Fibroblast of lung (primary cell): ENCODE measurements at regions not wholly inside any gene's neighbourhood (a gene's known extent, or its start where the extent isn't known, plus 50 kb on each side); places are given as distances from the start of the nearest gene placed in this dataset.

ENCODE experiments used
- DNase-seq, 2 donors: peaks; one replicate each; pipeline versions ENCODE4 v3.0.0 to v3.0.0-alpha.2; 2010; ENCODE audit warnings: low read depth in 2 of 2
- H2AFZ ChIP-seq: 2 replicates; pipeline ENCODE4 v1.5.1; 2012; ENCODE audit warnings: low read length, control low read depth, inconsistent platforms
- H3K27ac ChIP-seq: 2 replicates; pipeline ENCODE4 v1.5.1; 2011; ENCODE audit warnings: low read length, control low read depth; ENCODE audit not compliant: insufficient read depth
- H3K27me3 ChIP-seq: 2 replicates; pipeline ENCODE4 v1.5.1; 2011; ENCODE audit warnings: mild to moderate bottlenecking, low read length; ENCODE audit not compliant: control insufficient read depth, insufficient read depth
- H3K36me3 ChIP-seq: 2 replicates; pipeline ENCODE4 v1.5.1; 2011; ENCODE audit warnings: low read length; ENCODE audit not compliant: control insufficient read depth, insufficient read depth
- H3K4me1 ChIP-seq: 2 replicates; pipeline ENCODE4 v1.5.1; 2011; ENCODE audit warnings: low read length; ENCODE audit not compliant: control insufficient read depth, insufficient read depth; ENCODE audit errors: extremely low read depth
- H3K4me2 ChIP-seq: 2 replicates; pipeline ENCODE4 v1.5.1; 2011; ENCODE audit warnings: low read length, control low read depth; ENCODE audit not compliant: insufficient read depth; ENCODE audit errors: extremely low read depth
- H3K4me3 ChIP-seq, 4 experiments: fragments of 200-600 bp in 1 of 4; sonication (generic) in 1 of 4; replicated peaks in 1 of 4; 2 replicates each; pipeline ENCODE4 v1.5.1; 2011 to 2016; ENCODE audit warnings: low read length in 4 of 4, low read depth in 3 of 4, mild to moderate bottlenecking in 3 of 4, control low read depth in 2 of 4, inconsistent platforms in 1 of 4, mixed read lengths in 1 of 4; ENCODE audit not compliant: insufficient read depth in 1 of 4; ENCODE audit errors: control extremely low read depth in 1 of 4
- H3K79me2 ChIP-seq: 2 replicates; pipeline ENCODE4 v1.5.1; 2012; ENCODE audit warnings: mild to moderate bottlenecking, low read length, inconsistent platforms; ENCODE audit not compliant: control insufficient read depth, insufficient read depth
- H3K9ac ChIP-seq: 2 replicates; pipeline ENCODE4 v1.5.1; 2011; ENCODE audit warnings: mild to moderate bottlenecking, low read length, control low read depth; ENCODE audit not compliant: insufficient read depth
- H3K9me3 ChIP-seq: 2 replicates; pipeline ENCODE4 v1.5.1; 2012; ENCODE audit warnings: low read depth, low read length; ENCODE audit not compliant: control insufficient read depth, insufficient read depth
- H4K20me1 ChIP-seq: 2 replicates; pipeline ENCODE4 v1.5.1; 2011; ENCODE audit warnings: low read length; ENCODE audit not compliant: control insufficient read depth, insufficient read depth; ENCODE audit errors: extremely low read depth
- EZH2 ChIP-seq: IDR thresholded peaks from 2 replicates; pipeline ENCODE4 v1.5.1; 2012; ENCODE audit warnings: low read length, control low read depth, mild to moderate bottlenecking; ENCODE audit errors: missing control alignments
- TF ChIP-seq, protein P1 (sequence below), 2 donors: IDR thresholded peaks in 1 of 2; conservative IDR thresholded peaks in 1 of 2; 1 replicate in 1 of 2; 2 replicates in 1 of 2; pipeline ENCODE4 v1.5.1; 2011 to 2012; ENCODE audit warnings: low read length in 2 of 2, control low read depth in 1 of 2, inconsistent platforms in 1 of 2, low read depth in 1 of 2, mild to moderate bottlenecking in 1 of 2

DNA sequence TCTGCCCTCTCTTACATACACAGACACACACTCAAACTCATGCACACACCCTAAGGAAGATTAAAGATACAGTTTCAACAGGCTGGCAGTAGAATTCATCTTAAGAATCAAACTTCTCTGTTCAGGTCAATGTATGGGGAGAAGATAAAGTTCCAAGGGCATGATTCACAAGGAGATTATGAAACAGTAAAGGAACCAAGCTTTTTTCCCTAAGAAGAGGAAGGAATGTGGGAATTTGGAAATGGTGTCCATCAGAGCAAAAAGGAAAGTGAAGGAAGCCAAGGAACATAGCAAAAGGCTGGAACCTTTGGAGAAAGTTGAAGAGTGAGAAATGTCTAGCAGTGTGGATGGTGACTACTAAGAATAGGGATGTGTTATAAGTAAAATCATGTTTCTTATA, 191.0 kb upstream of the NPY2R start:
- H3K9ac ChIP-seq, result no peak overlapping the region
- no peaks in the 10 kb centered on the region for H3K4me1 ChIP-seq
- no peak overlapping the region for H3K4me2 ChIP-seq
- no peaks in the 10 kb centered on the region for H3K9me3 ChIP-seq
- H3K79me2 ChIP-seq, result no peaks in the 10 kb centered on the region
- H3K27ac ChIP-seq, result no peak overlapping the region
- H3K4me3 ChIP-seq, result no peak overlapping the region
- H2AFZ ChIP-seq, result no peak overlapping the region
- no peaks in the 10 kb centered on the region for H4K20me1 ChIP-seq
- no peaks in the 10 kb centered on the region for H3K27me3 ChIP-seq
- H3K36me3 ChIP-seq, result no peaks in the 10 kb centered on the region
- TF ChIP-seq, protein P1, sequence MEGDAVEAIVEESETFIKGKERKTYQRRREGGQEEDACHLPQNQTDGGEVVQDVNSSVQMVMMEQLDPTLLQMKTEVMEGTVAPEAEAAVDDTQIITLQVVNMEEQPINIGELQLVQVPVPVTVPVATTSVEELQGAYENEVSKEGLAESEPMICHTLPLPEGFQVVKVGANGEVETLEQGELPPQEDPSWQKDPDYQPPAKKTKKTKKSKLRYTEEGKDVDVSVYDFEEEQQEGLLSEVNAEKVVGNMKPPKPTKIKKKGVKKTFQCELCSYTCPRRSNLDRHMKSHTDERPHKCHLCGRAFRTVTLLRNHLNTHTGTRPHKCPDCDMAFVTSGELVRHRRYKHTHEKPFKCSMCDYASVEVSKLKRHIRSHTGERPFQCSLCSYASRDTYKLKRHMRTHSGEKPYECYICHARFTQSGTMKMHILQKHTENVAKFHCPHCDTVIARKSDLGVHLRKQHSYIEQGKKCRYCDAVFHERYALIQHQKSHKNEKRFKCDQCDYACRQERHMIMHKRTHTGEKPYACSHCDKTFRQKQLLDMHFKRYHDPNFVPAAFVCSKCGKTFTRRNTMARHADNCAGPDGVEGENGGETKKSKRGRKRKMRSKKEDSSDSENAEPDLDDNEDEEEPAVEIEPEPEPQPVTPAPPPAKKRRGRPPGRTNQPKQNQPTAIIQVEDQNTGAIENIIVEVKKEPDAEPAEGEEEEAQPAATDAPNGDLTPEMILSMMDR (conservative IDR thresholded peaks at IDR 0.05 in 1 of 2, IDR thresholded peaks at IDR 0.05 in 1 of 2; ENCODE audit: low read depth in 1 of 2, low read length in 2 of 2), result no peak
- TF ChIP-seq EZH2, result no peak
- DNase-seq, result no peak

DNA sequence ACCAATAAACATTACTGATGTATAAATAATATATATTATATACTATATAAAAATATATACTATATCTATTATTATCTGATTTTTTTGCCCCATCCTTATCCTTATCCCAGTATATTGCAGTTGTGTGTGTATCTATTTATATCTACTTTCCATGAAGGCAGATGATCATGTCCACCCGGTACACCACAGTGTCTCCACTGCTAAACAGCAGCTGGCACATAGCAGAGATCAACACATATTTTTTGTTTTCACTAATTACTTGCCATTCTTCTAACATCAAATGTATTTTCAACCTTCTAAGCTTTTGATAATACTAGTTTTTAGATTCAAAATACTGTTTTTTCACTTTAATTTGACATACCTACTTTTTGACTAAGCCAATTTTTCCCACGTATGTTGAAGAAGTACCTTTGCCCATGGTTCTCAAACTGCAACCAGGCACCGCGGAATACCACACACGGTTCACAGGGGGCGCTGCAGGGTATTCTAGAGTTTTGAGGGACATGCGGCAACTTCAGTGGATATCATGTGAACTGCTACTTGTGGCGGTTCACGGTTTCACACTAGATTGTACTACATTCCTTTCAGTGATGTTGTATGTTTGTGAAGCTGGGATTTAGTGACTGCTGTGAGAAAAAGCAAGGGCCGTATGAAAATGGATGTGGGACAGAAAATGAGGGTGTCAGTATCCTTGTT, 182.5 kb upstream of the NPY2R start:
- Histone ChIP-seq H3K4me3 (no peak overlapping the region), H2AFZ (no peak overlapping the region), H3K9ac (no peak overlapping the region), H3K4me2 (no peak overlapping the region), H3K27ac (no peak overlapping the region), H4K20me1 (no peaks in the 10 kb centered on the region), H3K36me3 (no peaks in the 10 kb centered on the region), H3K27me3 (no peaks in the 10 kb centered on the region), H3K4me1 (no peaks in the 10 kb centered on the region), H3K9me3 (no peaks in the 10 kb centered on the region), H3K79me2 (no peaks in the 10 kb centered on the region)
- DNase-seq, result peak; percentile 13 to 40
- TF ChIP-seq, protein P1 (conservative IDR thresholded peaks at IDR 0.05 in 1 of 2, IDR thresholded peaks at IDR 0.05 in 1 of 2; ENCODE audit: low read depth in 1 of 2, low read length in 2 of 2), result peak; percentile 37 to 54
- TF ChIP-seq EZH2, result no peak

DNA sequence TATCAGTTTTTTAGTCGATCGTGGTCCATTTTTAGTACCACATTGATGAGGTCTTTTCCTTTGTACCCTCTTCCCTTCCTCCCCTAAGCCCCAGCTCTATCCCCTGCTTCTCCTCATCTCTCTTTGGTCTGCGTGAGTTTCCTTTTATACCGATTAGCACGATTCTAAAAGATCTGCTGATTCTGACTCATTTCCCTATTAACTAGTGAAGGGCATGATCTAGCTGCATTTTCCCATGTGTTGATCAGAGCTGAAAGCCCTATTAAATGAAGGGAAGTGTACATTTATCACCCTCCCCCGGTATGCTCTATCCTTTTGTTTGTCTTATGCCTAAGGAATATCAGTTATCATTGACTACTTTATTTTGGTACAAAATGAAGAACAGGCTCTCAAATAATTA, 181.7 kb upstream of the NPY2R start:
- no peak for TF ChIP-seq EZH2
- TF ChIP-seq, protein P1 (conservative IDR thresholded peaks at IDR 0.05 in 1 of 2, IDR thresholded peaks at IDR 0.05 in 1 of 2; ENCODE audit: low read depth in 1 of 2, low read length in 2 of 2), result no peak
- Histone ChIP-seq H3K79me2 (no peaks in the 10 kb centered on the region), H3K4me3 (no peak overlapping the region), H3K9ac (no peak overlapping the region), H3K27me3 (no peaks in the 10 kb centered on the region), H2AFZ (no peak overlapping the region), H3K27ac (no peak overlapping the region), H3K36me3 (no peaks in the 10 kb centered on the region), H3K9me3 (no peaks in the 10 kb centered on the region), H4K20me1 (no peaks in the 10 kb centered on the region), H3K4me1 (no peaks in the 10 kb centered on the region), H3K4me2 (no peak overlapping the region)
- no peak for DNase-seq
